GM12878 (cell line): ENCODE measurements at regions not wholly inside any gene's neighbourhood (a gene's known extent, or its start where the extent isn't known, plus 50 kb on each side); places are given as distances from the start of the nearest gene placed in this dataset.

ENCODE experiments used
- ATAC-seq: fragments of 200-7000 bp; cut with Tn5 transposase; 3 replicates; pipeline ENCODE4 v1.9.1; 2020; ENCODE audit warnings: mild to moderate bottlenecking, moderate library complexity
- BruUV-seq: library from RNA; stranded (reverse); fragments of 400-500 nt; replicated peaks from 2 replicates; lab custom pipeline; 2021; lab: Mats Ljungman, UMichigan
- CTCF ChIA-PET: fragments of 300-600 bp; sonication (Branson Sonifier 250); formaldehyde crosslinking; extraction: SDS; loops from one replicate; lab custom pipeline; 2021; ENCODE audit warnings: inconsistent platforms; lab: Yijun Ruan, JAX
- POLR2A ChIA-PET: fragments of 350-600 bp; formaldehyde crosslinking; extraction: SDS; loops from one replicate; lab custom pipeline; 2021; ENCODE audit warnings: inconsistent platforms; lab: Charles Lee
- RAD21 ChIA-PET: fragments of 300-600 bp; sonication (Branson Sonifier 250); formaldehyde crosslinking; loops from one replicate; lab custom pipeline; 2023; ENCODE audit warnings: antibody characterized with exemption; ENCODE audit not compliant: unreplicated experiment; lab: Charles Lee
- SMC1A ChIA-PET: fragments of 300-600 bp; sonication (Branson Sonifier 250); formaldehyde crosslinking; loops from one replicate; lab custom pipeline; 2023; ENCODE audit not compliant: unreplicated experiment, uncharacterized antibody; lab: Charles Lee
- DNase-seq: peaks from one replicate; pipeline ENCODE4 v3.0.0-alpha.2; 2011; ENCODE audit warnings: low read depth, low spot score
- FAIRE-seq: peaks from 3 replicates; lab custom pipeline; 2011; peaks lifted over from hg19 to GRCh38; lab: Jason Lieb, UNC
- H2AFZ ChIP-seq: 2 replicates; pipeline ENCODE4 v1.6.0; 2011; ENCODE audit warnings: low read depth, low read length, control low read depth; ENCODE audit not compliant: control insufficient read depth
- H3K27ac ChIP-seq: 2 replicates; pipeline ENCODE4 v1.5.1; 2011; ENCODE audit warnings: control low read depth; ENCODE audit not compliant: control insufficient read depth, insufficient read depth
- H3K27me3 ChIP-seq, 2 experiments: replicated peaks in 1 of 2; 2 replicates each; pipeline versions ENCODE4 v1.6.0 to v1.6.1; 2011; ENCODE audit warnings: low read length in 1 of 2; ENCODE audit not compliant: control insufficient read depth in 2 of 2, insufficient read depth in 2 of 2
- H3K36me3 ChIP-seq, 2 experiments: 2 replicates each; pipeline ENCODE4 v1.5.1; 2011; ENCODE audit warnings: low read length in 1 of 2; ENCODE audit not compliant: control insufficient read depth in 2 of 2, insufficient read depth in 2 of 2
- H3K4me1 ChIP-seq: 2 replicates; pipeline ENCODE4 v1.6.1; 2011; ENCODE audit warnings: mild to moderate bottlenecking, low read length, moderate library complexity, mixed read lengths; ENCODE audit not compliant: control insufficient read depth, insufficient read depth
- H3K4me2 ChIP-seq: 2 replicates; pipeline ENCODE4 v1.6.0; 2011; ENCODE audit warnings: control low read depth; ENCODE audit not compliant: control insufficient read depth, insufficient read depth
- H3K4me3 ChIP-seq: fragments of 200-600 bp; sonication (generic); 2 replicates; pipeline ENCODE4 v1.5.1; 2016
- H3K79me2 ChIP-seq: 2 replicates; pipeline ENCODE4 v1.6.0; 2011; ENCODE audit warnings: low read length; ENCODE audit not compliant: control insufficient read depth, insufficient read depth
- H3K9ac ChIP-seq: 2 replicates; pipeline ENCODE4 v1.8.0; 2011; ENCODE audit warnings: low read length, control low read depth, mixed read lengths; ENCODE audit not compliant: control insufficient read depth, insufficient read depth
- H3K9me3 ChIP-seq: replicated peaks from 3 replicates; pipeline ENCODE4 v1.5.1; 2011; ENCODE audit warnings: mild to moderate bottlenecking, low read length; ENCODE audit not compliant: control insufficient read depth, insufficient read depth
- H4K20me1 ChIP-seq: 2 replicates; pipeline ENCODE4 v1.6.0; 2011; ENCODE audit not compliant: control insufficient read depth, insufficient read depth
- CBX3 ChIP-seq: fragments of 200-600 bp; sonication (generic); IDR thresholded peaks from 2 replicates; pipeline ENCODE4 v1.6.1; 2016; ENCODE audit warnings: low read depth, borderline replicate concordance
- CEBPB ChIP-seq, 2 experiments: fragments of 150-350 bp in 1 of 2; IDR thresholded peaks; 2 replicates each; pipeline ENCODE4 v1.6.1; 2012 to 2014; ENCODE audit warnings: low read depth in 2 of 2, low read length in 2 of 2, borderline replicate concordance in 1 of 2, inconsistent platforms in 1 of 2
- FOXK2 ChIP-seq: fragments of 450-650 bp; IDR thresholded peaks from 2 replicates; pipeline ENCODE4 v1.6.1; 2017; ENCODE audit warnings: mild to moderate bottlenecking, moderate library complexity
- HDAC2 ChIP-seq: fragments of 200-600 bp; sonication (generic); IDR thresholded peaks from 2 replicates; pipeline ENCODE4 v1.6.1; 2017
- IRF4 ChIP-seq: IDR thresholded peaks from 2 replicates; pipeline ENCODE4 v1.6.1; 2011; ENCODE audit warnings: low read depth, low read length
- RB1 ChIP-seq: fragments of 450-650 bp; formaldehyde crosslinking; IDR thresholded peaks from 2 replicates; pipeline ENCODE4 v1.6.1; 2017; ENCODE audit warnings: mild to moderate bottlenecking, borderline replicate concordance
- TCF12 ChIP-seq: IDR thresholded peaks from 2 replicates; pipeline ENCODE4 v1.6.1; 2011; ENCODE audit warnings: low read depth, mild to moderate bottlenecking, low read length
- TCF7 ChIP-seq: IDR thresholded peaks from 2 replicates; pipeline ENCODE4 v1.6.1; 2014; ENCODE audit warnings: antibody characterized with exemption, borderline replicate concordance
- ZBED1 ChIP-seq: IDR thresholded peaks from 2 replicates; pipeline ENCODE4 v1.6.1; 2016; ENCODE audit warnings: borderline replicate concordance
- ZNF207 ChIP-seq: fragments of 450-650 bp; IDR thresholded peaks from 2 replicates; pipeline ENCODE4 v1.6.1; 2014; ENCODE audit warnings: antibody characterized with exemption, mild to moderate bottlenecking, borderline replicate concordance
- WGBS: methylation state at CpG from one replicate; pipeline ENCODE4 v1.1.6; 2016; ENCODE audit warnings: low lambda C conversion rate; ENCODE audit not compliant: insufficient replicate concordance, insufficient coverage; ENCODE audit errors: missing lambda C conversion rate; 5-methylcytosine and 5-hydroxymethylcytosine counted together
- in situ Hi-C: fragments of 300-500 bp; cut with MboI; formaldehyde crosslinking; loops from 9 replicates; pipeline ENCODE4 v1.14.3; 2018; ENCODE audit warnings: mixed read lengths
- intact Hi-C: fragments of 100-400 bp; cut with micrococcal nuclease; formaldehyde crosslinking; loops from one replicate; pipeline ENCODE4 v1.14.2; 2022; ENCODE audit not compliant: unreplicated experiment
- TF ChIP-seq, protein P1 (sequence below): fragments of 150-350 bp; IDR thresholded peaks from 2 replicates; pipeline ENCODE4 v1.6.1; 2016; ENCODE audit warnings: low read depth, low read length
- TF ChIP-seq, protein P2 (sequence below): fragments of 450-650 bp; conservative IDR thresholded peaks from 2 replicates; pipeline ENCODE4 v1.6.1; 2017; ENCODE audit warnings: mild to moderate bottlenecking, moderate library complexity
- TF ChIP-seq, protein P3 (sequence below): fragments of 450-650 bp; IDR thresholded peaks from 2 replicates; pipeline ENCODE4 v1.6.1; 2018; ENCODE audit warnings: mild to moderate bottlenecking, low read depth, moderate library complexity; ENCODE audit not compliant: partially characterized antibody
- TF ChIP-seq, protein P4 (sequence below): fragments of 450-650 bp; IDR thresholded peaks from 2 replicates; pipeline ENCODE4 v1.6.1; 2017; ENCODE audit warnings: borderline replicate concordance

DNA sequence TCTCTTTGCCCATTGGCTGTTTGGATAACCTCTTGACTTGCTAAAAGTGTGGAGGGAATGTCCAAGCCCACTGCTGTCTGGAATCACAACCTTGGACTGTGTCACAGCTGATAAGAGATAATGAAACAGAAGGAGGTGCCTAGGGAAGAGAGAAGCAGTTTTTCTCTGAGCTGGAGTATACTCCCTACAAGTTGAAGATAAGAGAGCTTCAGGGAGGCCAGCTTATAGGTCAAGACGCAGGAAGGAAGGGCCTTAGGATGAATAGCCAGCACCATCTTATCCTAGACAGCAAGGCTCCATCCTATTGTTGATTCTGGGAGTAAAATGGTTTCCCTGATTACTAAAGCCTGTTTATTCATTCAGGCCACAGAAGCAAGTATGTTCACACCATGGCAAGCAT is 244.7 kb downstream of the NPR3 start:
- Histone ChIP-seq H3K9me3 (no peaks in the 10 kb centered on the region), H3K79me2 (no peaks in the 10 kb centered on the region), H4K20me1 (no peaks in the 10 kb centered on the region), H3K9ac (no peak overlapping the region), H2AFZ (no peak overlapping the region), H3K4me1 (no peaks in the 10 kb centered on the region), H3K27ac (no peak overlapping the region), H3K4me3 (no peak overlapping the region), H3K4me2 (no peak overlapping the region), H3K36me3 (no peaks in the 10 kb centered on the region), H3K27me3 (no peaks in the 10 kb centered on the region)
- no peak for ATAC-seq
- ChIA-PET POLR2A (no interaction called here), SMC1A (no interaction called here), RAD21 (no interaction called here), CTCF (interaction anchor here (0.6 kb wide), 1 partner anchor 31 kb away, joined by 3 read pairs; no protein-coding TSS in a partner anchor)
- no TSS peak for BruUV-seq
- no peak for DNase-seq
- WGBS = 0% methylated on average over 1 of the region's 1 CpG
- in situ Hi-C loops (no loop called here), intact Hi-C loops (no loop called here)
- TF ChIP-seq RB1 (no peak), IRF4 (no peak), ZNF207 (no peak), CEBPB (IDR thresholded peaks at IDR 0.05; ENCODE audit: borderline replicate concordance in 1 of 2, low read depth in 2 of 2, low read length in 2 of 2) (no peak), HDAC2 (no peak), FOXK2 (no peak), ZBED1 (no peak), TCF12 (no peak), TCF7 (no peak), CBX3 (no peak)
- TF ChIP-seq, protein P1, sequence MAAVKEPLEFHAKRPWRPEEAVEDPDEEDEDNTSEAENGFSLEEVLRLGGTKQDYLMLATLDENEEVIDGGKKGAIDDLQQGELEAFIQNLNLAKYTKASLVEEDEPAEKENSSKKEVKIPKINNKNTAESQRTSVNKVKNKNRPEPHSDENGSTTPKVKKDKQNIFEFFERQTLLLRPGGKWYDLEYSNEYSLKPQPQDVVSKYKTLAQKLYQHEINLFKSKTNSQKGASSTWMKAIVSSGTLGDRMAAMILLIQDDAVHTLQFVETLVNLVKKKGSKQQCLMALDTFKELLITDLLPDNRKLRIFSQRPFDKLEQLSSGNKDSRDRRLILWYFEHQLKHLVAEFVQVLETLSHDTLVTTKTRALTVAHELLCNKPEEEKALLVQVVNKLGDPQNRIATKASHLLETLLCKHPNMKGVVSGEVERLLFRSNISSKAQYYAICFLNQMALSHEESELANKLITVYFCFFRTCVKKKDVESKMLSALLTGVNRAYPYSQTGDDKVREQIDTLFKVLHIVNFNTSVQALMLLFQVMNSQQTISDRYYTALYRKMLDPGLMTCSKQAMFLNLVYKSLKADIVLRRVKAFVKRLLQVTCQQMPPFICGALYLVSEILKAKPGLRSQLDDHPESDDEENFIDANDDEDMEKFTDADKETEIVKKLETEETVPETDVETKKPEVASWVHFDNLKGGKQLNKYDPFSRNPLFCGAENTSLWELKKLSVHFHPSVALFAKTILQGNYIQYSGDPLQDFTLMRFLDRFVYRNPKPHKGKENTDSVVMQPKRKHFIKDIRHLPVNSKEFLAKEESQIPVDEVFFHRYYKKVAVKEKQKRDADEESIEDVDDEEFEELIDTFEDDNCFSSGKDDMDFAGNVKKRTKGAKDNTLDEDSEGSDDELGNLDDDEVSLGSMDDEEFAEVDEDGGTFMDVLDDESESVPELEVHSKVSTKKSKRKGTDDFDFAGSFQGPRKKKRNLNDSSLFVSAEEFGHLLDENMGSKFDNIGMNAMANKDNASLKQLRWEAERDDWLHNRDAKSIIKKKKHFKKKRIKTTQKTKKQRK = no peak
- TF ChIP-seq, protein P2, sequence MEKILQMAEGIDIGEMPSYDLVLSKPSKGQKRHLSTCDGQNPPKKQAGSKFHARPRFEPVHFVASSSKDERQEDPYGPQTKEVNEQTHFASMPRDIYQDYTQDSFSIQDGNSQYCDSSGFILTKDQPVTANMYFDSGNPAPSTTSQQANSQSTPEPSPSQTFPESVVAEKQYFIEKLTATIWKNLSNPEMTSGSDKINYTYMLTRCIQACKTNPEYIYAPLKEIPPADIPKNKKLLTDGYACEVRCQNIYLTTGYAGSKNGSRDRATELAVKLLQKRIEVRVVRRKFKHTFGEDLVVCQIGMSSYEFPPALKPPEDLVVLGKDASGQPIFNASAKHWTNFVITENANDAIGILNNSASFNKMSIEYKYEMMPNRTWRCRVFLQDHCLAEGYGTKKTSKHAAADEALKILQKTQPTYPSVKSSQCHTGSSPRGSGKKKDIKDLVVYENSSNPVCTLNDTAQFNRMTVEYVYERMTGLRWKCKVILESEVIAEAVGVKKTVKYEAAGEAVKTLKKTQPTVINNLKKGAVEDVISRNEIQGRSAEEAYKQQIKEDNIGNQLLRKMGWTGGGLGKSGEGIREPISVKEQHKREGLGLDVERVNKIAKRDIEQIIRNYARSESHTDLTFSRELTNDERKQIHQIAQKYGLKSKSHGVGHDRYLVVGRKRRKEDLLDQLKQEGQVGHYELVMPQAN = no peak
- TF ChIP-seq, protein P3, sequence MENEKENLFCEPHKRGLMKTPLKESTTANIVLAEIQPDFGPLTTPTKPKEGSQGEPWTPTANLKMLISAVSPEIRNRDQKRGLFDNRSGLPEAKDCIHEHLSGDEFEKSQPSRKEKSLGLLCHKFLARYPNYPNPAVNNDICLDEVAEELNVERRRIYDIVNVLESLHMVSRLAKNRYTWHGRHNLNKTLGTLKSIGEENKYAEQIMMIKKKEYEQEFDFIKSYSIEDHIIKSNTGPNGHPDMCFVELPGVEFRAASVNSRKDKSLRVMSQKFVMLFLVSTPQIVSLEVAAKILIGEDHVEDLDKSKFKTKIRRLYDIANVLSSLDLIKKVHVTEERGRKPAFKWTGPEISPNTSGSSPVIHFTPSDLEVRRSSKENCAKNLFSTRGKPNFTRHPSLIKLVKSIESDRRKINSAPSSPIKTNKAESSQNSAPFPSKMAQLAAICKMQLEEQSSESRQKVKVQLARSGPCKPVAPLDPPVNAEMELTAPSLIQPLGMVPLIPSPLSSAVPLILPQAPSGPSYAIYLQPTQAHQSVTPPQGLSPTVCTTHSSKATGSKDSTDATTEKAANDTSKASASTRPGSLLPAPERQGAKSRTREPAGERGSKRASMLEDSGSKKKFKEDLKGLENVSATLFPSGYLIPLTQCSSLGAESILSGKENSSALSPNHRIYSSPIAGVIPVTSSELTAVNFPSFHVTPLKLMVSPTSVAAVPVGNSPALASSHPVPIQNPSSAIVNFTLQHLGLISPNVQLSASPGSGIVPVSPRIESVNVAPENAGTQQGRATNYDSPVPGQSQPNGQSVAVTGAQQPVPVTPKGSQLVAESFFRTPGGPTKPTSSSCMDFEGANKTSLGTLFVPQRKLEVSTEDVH = no peak
- TF ChIP-seq, protein P4, sequence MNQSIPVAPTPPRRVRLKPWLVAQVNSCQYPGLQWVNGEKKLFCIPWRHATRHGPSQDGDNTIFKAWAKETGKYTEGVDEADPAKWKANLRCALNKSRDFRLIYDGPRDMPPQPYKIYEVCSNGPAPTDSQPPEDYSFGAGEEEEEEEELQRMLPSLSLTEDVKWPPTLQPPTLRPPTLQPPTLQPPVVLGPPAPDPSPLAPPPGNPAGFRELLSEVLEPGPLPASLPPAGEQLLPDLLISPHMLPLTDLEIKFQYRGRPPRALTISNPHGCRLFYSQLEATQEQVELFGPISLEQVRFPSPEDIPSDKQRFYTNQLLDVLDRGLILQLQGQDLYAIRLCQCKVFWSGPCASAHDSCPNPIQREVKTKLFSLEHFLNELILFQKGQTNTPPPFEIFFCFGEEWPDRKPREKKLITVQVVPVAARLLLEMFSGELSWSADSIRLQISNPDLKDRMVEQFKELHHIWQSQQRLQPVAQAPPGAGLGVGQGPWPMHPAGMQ = no peak
- FAIRE-seq = no peak
